GM10266 (cell line): ENCODE measurements at regions not wholly inside any gene's neighbourhood (a gene's known extent, or its start where the extent isn't known, plus 50 kb on each side); places are given as distances from the start of the nearest gene placed in this dataset.

Experiments
- DNase-seq: peaks from one replicate; pipeline ENCODE4 v3.0.0; 2012; ENCODE audit errors: extremely low spot score
- TF ChIP-seq, protein P1 (sequence below): IDR thresholded peaks from 2 replicates; pipeline ENCODE4 v1.5.1; 2012; ENCODE audit warnings: mild to moderate bottlenecking, low read depth; ENCODE audit not compliant: control insufficient read depth, insufficient read depth; ENCODE audit errors: missing control alignments

DNA sequence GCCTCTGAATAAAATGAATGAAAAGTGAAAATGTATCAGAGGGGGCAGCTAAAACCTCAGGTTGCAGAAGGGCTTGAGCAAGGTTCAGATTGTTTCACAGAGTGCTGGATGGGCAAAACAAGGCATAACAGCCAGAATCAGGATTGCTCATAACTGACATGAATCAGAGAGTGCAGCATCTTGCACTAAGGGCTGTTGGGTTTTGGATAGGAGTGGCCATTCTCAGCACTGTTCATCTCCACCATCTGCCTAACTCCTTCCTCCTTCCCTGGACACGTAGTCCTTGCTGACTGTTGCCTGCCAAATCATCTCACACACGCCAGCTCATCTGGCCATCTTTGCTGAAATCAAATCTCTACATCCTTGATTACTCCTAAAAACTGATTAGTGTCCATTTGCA is 75.3 kb upstream of the C1QTNF7 start:
- TF ChIP-seq, protein P1, sequence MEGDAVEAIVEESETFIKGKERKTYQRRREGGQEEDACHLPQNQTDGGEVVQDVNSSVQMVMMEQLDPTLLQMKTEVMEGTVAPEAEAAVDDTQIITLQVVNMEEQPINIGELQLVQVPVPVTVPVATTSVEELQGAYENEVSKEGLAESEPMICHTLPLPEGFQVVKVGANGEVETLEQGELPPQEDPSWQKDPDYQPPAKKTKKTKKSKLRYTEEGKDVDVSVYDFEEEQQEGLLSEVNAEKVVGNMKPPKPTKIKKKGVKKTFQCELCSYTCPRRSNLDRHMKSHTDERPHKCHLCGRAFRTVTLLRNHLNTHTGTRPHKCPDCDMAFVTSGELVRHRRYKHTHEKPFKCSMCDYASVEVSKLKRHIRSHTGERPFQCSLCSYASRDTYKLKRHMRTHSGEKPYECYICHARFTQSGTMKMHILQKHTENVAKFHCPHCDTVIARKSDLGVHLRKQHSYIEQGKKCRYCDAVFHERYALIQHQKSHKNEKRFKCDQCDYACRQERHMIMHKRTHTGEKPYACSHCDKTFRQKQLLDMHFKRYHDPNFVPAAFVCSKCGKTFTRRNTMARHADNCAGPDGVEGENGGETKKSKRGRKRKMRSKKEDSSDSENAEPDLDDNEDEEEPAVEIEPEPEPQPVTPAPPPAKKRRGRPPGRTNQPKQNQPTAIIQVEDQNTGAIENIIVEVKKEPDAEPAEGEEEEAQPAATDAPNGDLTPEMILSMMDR: no peak
- DNase-seq: no peak

DNA sequence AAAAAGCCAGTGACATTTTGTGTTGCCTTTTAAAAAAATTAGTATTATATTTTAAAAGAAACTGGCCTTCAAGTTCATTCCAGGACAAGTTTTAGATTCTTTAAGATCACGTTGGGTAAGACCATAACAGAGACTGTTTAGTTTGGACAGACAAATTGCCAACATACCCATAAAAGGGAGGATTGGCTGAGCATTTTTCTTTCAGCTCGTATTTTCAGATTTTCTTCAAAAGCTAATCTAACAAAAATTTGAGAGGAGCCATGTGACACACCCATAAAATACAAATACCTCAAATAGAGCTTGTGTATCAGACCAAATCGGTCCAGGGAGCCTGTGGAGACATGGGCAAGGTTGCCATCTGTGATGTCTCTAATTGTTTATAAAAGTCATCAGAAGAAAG is 74.6 kb upstream of the C1QTNF7 start:
- no peak for DNase-seq
- TF ChIP-seq, protein P1: no peak

DNA sequence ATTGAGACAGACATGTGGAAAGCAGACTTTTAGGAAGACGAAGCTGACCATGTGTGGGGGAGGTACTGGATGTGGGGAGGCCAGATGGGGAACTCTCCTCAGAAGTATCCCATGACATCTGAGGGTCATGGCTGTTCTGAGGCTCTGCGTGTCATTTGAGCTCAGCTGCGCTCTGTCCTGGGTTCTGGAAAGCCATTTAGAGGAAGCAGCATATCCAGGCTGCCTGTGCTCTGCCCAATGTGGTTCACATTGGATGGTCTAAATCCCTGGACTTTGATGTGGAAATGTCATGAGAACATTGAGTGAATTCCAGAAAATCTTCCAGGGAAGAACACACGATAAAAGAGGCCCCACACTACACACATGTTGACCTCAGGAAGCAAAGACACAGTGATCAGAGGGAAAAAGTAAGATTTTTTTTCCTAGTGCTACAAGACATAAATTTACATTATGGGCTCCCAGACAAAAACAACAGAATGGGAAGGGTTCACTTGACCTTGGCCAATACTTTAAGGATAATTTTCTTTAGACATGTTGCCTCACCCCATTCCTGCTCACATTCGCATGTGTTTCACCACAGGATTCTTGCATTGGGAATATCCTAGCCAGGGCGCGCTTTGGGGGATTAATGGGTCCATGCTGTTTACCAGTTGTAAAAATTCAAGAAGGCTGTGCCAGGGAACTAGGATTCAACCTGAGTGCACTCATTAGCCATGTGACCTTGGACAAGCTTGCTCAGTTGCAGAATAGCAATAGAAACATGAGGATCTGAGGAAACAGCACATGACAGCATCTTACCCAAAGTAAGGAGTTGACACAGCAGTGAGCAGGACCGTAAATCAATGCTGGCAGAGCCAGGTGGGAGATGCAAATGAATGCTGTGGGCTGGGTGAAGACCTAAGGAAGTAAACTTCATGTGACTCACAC is 73.2 kb upstream of the C1QTNF7 start:
- DNase-seq: no peak
- TF ChIP-seq, protein P1: no peak

DNA sequence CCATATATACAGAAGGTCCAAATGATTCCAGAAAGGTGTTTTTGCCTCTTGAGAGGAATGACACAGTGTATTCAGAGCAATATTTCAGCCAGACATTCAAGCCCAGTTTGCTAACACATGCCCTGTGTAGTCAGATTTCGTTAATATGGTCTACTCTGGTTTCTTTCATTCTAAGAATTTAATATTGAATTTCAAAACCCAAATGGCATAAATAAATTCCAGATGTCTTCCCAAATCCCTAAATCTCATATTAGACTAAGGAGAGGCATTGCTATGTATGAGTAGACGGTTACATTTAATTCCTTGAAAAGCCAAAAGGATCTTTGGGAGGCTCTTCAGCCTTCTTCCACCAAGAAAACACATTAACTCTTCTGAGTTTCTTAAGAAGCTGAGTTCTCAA is 66.3 kb upstream of the C1QTNF7 start:
- TF ChIP-seq, protein P1: no peak
- DNase-seq: no peak

DNA sequence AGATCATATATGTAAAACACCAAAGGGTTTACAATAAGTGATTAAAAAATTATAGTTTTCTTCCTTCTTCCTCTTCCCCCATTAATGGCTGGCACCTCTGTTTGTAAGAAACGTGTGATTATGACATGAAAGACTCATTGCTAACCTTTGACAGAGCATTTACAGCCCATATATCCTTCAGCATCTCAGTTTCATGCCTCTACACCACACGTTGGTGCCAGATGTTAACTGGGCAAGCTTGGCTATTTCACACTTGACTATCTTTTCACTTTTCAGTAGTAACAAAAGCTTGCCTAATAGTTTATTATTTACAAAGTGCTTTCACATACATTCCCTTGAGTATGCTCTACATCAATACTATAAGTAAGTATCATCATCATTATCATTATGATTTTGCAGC is 65.3 kb upstream of the C1QTNF7 start:
- no peak for DNase-seq
- TF ChIP-seq, protein P1: no peak

DNA sequence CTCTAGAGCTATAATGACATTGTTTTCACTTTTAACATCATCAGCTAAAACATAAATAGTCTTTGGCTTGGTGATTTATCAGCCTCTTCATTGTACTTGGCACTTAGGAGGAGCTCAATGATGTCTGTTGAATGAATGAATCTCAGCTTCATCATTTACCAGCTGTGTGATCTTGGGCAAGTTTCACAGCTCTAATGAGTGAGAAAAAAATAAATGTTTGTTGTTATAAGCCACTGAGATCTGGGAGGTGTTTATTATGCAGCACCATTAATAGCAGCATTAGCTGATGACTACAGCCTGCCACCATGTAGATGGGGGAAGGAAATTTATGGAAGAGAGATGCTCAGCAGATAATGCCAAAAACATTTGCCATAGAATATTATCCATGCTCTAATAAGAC is 63.6 kb upstream of the C1QTNF7 start:
- no peak for DNase-seq
- TF ChIP-seq, protein P1: no peak

DNA sequence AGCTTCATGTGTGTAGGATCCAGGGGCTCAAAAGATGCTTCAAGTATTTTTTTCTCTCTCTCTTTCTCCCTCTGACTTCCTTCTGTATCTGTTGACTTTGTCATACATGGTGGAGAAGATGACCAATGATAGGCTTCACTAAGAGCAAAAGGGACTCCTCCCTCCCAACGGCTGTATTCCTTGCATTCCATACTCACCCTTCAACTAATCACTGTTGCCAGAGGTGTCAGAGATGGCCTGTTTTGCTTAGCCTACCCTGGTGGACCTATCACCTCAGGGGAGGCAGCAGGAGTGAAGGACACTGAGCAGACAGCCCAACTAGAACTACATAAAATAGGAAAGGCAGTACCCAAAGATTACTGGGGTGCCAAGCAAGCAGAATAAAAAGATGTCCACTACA is 62.2 kb upstream of the C1QTNF7 start:
- TF ChIP-seq, protein P1: no peak

More for the DNA sequence above, 62.2 kb upstream of the C1QTNF7 start:
- DNase-seq: no peak
